ENCODE measurements at regions not wholly inside any gene's neighbourhood (a gene's known extent, or its start where the extent isn't known, plus 50 kb on each side); places are given as distances from the start of the nearest gene placed in this dataset. TPM values are rescaled to one million over a fixed set of nuclear protein-coding genes. Genes with fewer than 3 reads are reported as not detected.

Small RNA genes lying in the stretch of these regions (small RNA-seq; reads per million reads assigned to genes)
- not detected for gene AC135068.3
- gene MIR5701-2: not detected

All from omental fat pad (tissue), 1 donor.